ENCODE measurements at regions not wholly inside any gene's neighbourhood (a gene's known extent, or its start where the extent isn't known, plus 50 kb on each side); places are given as distances from the start of the nearest gene placed in this dataset.

- ATAC-seq (ENCODE audit: low FRiP score in 2 of 2) = peak in 1 of 2 donors; percentile 36
These were observed 214.4 kb upstream of the ZNF507 start for GRCh38 chr19:32131005-32131404.

DNA sequence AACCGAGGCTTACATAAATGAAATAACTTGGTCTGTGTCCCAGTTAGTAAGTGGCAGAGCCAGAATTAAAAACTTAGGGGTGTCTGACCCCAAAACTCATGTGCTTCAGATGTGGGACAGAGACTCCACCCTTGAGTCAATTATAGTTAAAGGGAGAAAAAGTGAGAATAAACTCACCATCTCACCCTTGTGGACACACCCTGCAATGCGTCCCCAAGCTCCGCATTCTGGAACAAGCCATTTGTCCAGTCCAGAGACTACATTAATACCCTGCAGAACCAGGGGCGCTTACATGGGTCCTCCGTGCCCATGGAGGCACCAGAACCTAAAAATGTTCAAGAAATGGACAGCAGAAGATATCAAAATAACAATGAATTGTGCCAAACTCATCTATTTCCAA, 207.0 kb upstream of the ZNF507 start:
- TF ChIP-seq EP300 (IDR thresholded peaks at IDR 0.05) (no peak), POLR2AphosphoS5 (IDR thresholded peaks at IDR 0.05) (no peak), POLR2A (IDR thresholded peaks at IDR 0.05) (no peak)
- TF ChIP-seq, protein P1, sequence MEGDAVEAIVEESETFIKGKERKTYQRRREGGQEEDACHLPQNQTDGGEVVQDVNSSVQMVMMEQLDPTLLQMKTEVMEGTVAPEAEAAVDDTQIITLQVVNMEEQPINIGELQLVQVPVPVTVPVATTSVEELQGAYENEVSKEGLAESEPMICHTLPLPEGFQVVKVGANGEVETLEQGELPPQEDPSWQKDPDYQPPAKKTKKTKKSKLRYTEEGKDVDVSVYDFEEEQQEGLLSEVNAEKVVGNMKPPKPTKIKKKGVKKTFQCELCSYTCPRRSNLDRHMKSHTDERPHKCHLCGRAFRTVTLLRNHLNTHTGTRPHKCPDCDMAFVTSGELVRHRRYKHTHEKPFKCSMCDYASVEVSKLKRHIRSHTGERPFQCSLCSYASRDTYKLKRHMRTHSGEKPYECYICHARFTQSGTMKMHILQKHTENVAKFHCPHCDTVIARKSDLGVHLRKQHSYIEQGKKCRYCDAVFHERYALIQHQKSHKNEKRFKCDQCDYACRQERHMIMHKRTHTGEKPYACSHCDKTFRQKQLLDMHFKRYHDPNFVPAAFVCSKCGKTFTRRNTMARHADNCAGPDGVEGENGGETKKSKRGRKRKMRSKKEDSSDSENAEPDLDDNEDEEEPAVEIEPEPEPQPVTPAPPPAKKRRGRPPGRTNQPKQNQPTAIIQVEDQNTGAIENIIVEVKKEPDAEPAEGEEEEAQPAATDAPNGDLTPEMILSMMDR (IDR thresholded peaks at IDR 0.05) = no peak
- H3K36me3 ChIP-seq = no peaks in the 10 kb centered on the region
- H3K27me3 ChIP-seq = no peaks in the 10 kb centered on the region
- ATAC-seq (ENCODE audit: low FRiP score in 2 of 2) (no peak), DNase-seq (no peak)
- H3K9me3 ChIP-seq = no peaks in the 10 kb centered on the region
- H3K4me1 ChIP-seq = no peaks in the 10 kb centered on the region
- 74 to 82% methylated on average over 5 of the region's 5 CpGs for WGBS, 2 donors
- H3K4me3 ChIP-seq = no peak overlapping the region
- H3K27ac ChIP-seq = no peak overlapping the region

More at GRCh38 chr19:32131005-32131404, 214.4 kb upstream of the ZNF507 start:
- Histone ChIP-seq H3K4me3 (no peak overlapping the region), H3K4me1 (no peaks in the 10 kb centered on the region), H3K27ac (no peak overlapping the region), H3K36me3 (no peaks in the 10 kb centered on the region), H3K9me3 (no peaks in the 10 kb centered on the region), H3K27me3 (no peaks in the 10 kb centered on the region)
- 87 to 92% methylated on average over 8 of the region's 8 CpGs for WGBS, 2 donors
- TF ChIP-seq, protein P1 (IDR thresholded peaks at IDR 0.05) = no peak
- DNase-seq = peak in 1 of 2 donors; percentile 11

- ATAC-seq (ENCODE audit: low FRiP score in 2 of 2) (no peak), DNase-seq (no peak)
- Histone ChIP-seq H3K27me3 (no peaks in the 10 kb centered on the region), H3K36me3 (no peaks in the 10 kb centered on the region), H3K4me1 (no peaks in the 10 kb centered on the region), H3K27ac (no peak overlapping the region), H3K9me3 (peaks cover 0 to 12% (median 2%) of the 10 kb centered on the region in 4 donors), H3K4me3 (no peak overlapping the region)
- WGBS, 2 donors = 56 to 65% methylated on average over 6 to 7 of the region's 7 CpGs
- no peak for TF ChIP-seq POLR2AphosphoS5 (IDR thresholded peaks at IDR 0.05)
- TF ChIP-seq EP300 (IDR thresholded peaks at IDR 0.05) = no peak
- TF ChIP-seq POLR2A (IDR thresholded peaks at IDR 0.05) = no peak
These were observed 203.4 kb upstream of the ZNF507 start for GRCh38 chr19:32141840-32142511.

- H3K4me3 ChIP-seq = no peak overlapping the region
These were observed 198.7 kb upstream of the ZNF507 start for GRCh38 chr19:32146664-32147063.

DNA sequence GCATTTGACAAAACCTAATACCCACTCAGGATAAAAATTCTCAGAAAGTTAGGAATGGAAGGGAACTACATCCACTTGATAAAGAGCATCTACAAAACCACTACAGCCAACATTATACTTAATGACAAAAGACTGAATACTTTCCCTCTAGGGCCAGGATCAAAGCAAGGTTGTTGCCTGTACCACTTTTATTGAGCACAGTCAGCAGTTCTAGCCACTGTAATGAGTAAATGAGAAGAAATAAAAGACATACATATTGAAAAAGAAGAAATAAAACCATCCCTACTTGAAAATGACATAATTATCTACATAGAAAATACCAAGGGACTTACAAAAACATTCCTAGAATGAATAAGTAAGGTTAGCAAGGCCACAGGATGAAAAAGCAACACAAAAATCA, 194.8 kb upstream of the ZNF507 start:
- H3K27ac ChIP-seq = no peak overlapping the region
- H3K9me3 ChIP-seq = peaks cover 0 to 29% (median 8%) of the 10 kb centered on the region in 4 donors
- TF ChIP-seq POLR2AphosphoS5 (IDR thresholded peaks at IDR 0.05) (no peak), POLR2A (IDR thresholded peaks at IDR 0.05) (no peak)
- no peak for DNase-seq
- H3K27me3 ChIP-seq = no peaks in the 10 kb centered on the region
- ATAC-seq (ENCODE audit: low FRiP score in 2 of 2) = no peak
- H3K36me3 ChIP-seq = no peaks in the 10 kb centered on the region
- no peaks in the 10 kb centered on the region for H3K4me1 ChIP-seq
- H3K4me3 ChIP-seq = no peak overlapping the region

More at GRCh38 chr19:32146664-32147063, 198.7 kb upstream of the ZNF507 start:
- Histone ChIP-seq H3K9me3 (peaks cover 0 to 29% (median 9%) of the 10 kb centered on the region in 4 donors), H3K4me1 (no peaks in the 10 kb centered on the region), H3K27ac (no peak overlapping the region), H3K27me3 (no peaks in the 10 kb centered on the region), H3K36me3 (no peaks in the 10 kb centered on the region)
- DNase-seq = no peak
- TF ChIP-seq, protein P1 (IDR thresholded peaks at IDR 0.05) = no peak
- no peak for TF ChIP-seq POLR2AphosphoS5 (IDR thresholded peaks at IDR 0.05)
- no peak for TF ChIP-seq POLR2A (IDR thresholded peaks at IDR 0.05)
- TF ChIP-seq EP300 (IDR thresholded peaks at IDR 0.05) = no peak
- no peak for ATAC-seq (ENCODE audit: low FRiP score in 2 of 2)

- Histone ChIP-seq H3K9me3 (peaks cover 0 to 4% (median under 1%) of the 10 kb centered on the region in 4 donors), H3K4me3 (no peak overlapping the region), H3K4me1 (no peaks in the 10 kb centered on the region), H3K36me3 (no peaks in the 10 kb centered on the region), H3K27me3 (no peaks in the 10 kb centered on the region), H3K27ac (no peak overlapping the region)
- ATAC-seq (ENCODE audit: low FRiP score in 2 of 2) = no peak
- WGBS, 2 donors = 92 to 93% methylated on average over 4 of the region's 4 CpGs
- no peak for DNase-seq
- TF ChIP-seq EP300 (IDR thresholded peaks at IDR 0.05) (no peak), POLR2AphosphoS5 (IDR thresholded peaks at IDR 0.05) (no peak), POLR2A (IDR thresholded peaks at IDR 0.05) (no peak)
- TF ChIP-seq, protein P1 (IDR thresholded peaks at IDR 0.05) = no peak
These were observed 191.0 kb upstream of the ZNF507 start for GRCh38 chr19:32154418-32154817.

Data from upper lobe of left lung (tissue), 6 donors.